GM21367 (cell line): ENCODE measurements at regions not wholly inside any gene's neighbourhood (a gene's known extent, or its start where the extent isn't known, plus 50 kb on each side); places are given as distances from the start of the nearest gene placed in this dataset.

Source experiments
- ATAC-seq: cut with Tn5 transposase; IDR thresholded peaks from one replicate; pipeline ENCODE4 v1.9.1; 2021; ENCODE audit not compliant: unreplicated experiment

DNA sequence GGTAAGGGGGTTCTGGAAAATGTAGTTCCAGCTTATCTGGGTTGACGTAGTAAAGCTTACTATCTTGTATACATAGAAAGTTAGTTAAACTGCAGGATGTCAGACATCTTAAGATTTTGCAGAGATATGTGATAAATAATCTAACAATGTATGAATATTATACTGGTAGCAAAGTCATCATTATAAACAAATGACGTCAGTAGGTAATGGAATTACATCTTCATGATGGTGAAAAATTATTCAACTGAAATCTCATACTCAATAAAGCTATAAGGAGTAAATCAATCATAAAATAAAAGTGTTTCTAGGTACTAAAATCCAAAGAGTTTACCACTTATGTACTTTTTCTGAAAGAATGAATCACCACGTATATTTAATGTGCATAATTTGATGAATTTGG, 217.3 kb upstream of the CDH10 start:
- ATAC-seq = no peak

DNA sequence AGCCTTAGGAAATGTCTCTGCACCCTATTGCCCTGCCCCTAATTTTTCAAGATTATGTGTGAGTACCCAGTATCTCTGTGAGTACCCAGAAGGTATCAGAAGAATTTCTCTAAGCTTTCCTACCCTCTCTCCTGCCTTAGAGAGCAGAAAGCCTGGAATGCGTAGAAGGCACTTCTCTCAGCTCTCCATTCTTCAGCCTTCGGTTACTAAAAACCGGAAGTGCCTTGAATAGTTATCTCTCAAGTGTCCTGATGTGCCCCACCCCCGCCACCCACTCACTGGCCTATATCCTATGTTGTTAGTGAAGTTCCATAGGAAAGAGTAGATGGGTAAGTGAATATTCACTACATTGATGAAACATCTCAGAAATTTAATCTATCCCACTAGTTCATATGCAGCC, 210.7 kb upstream of the CDH10 start:
- ATAC-seq = no peak

DNA sequence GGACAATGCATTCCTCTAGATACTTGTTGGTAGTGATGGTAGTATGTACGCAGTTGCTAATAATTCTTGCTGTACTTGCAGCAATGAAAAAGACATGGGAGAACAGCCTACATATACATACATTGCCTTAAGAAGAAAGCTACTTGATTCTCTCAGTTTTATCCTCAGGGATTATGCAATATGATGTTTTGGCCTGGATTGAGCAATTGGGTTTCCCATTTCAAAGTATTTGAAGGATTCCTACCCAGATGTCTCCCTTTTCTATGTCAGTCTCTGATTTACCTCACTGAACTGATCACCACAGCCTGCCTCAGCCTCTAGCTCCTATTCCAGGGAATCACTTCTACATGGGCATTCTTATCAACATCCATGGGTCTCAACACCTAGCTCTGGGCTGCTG, 210.1 kb upstream of the CDH10 start:
- no peak for ATAC-seq

DNA sequence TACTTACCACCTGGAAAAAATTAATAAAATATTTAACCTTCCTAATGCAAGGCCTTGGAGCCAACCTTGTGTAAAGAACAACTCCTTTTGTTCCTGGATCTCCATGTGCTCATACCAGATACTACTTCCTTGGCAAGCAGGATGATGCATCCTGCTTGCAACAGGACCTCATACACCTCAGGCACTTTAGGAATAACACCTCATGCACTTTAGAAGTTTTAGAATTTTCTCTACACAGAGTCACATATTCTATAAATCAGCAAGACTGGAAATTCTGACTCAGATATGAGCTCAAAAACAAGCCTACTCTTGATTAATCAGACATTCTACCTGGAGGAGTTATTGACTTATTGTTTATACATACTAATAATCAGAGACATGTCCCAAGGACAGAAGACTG, 209.6 kb upstream of the CDH10 start:
- ATAC-seq = no peak

DNA sequence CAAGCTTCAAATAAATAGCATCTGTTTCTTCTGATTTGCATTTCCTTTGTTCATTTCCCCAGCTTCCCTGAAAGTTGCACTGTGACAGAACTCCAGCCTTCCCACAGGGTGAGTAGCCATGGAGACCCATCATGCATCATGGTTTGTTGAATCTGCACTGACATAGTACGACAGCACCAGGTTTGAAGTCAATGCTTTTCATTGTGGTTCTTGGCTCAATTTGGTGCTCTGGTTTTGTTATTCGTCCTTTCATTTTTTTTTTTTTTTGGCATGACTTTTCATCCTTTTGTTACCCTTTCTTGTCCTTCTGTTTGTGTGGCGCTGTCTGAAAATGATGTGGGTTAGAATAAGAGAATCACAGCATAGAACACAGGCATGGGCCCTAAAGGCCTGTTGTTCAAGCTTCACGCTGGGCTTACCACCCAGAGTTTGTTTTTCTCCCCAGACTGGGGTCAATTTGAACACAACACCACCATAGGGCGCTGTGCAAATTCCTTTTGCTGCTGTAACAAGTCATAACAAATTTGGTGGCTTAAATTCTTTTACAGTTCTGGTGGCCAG, 206.2 kb upstream of the CDH10 start:
- no peak for ATAC-seq

DNA sequence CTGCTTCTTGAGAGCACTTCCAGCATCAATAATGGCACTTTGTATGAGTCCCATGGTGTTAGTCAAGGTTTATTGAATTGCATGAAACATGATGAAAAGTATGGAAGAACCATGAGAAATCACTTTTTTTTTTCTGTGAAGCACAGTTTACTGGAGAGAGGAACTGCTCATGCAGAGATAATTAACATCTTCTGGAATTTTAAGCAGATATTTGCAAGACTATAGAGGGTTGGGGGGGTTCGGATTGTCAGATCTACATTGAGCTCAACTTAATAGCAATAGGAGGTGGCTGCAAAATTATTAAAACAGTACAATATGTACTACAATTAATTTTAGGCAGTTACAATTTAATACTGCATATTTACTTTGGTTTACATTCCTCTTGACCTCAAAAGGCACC, 204.4 kb upstream of the CDH10 start:
- ATAC-seq = no peak

DNA sequence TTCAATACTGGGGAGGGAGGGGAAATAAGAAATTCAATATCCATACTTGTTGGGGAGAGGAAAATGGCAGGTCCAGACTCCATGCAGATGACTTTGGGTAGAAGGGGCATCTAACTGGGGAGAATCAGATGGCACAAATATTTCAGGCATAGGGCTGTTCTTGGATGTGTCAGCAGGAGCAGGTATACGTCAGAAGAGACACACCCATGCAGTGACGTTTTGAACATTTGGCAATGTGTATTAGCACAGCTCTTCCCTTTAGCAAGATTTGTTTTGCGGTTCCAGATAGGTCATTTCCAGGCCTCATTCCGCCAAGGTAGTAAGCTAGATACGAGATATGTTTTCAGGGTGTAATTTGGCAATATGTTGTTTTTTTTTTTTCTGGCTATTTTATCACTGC, 187.2 kb upstream of the CDH10 start:
- ATAC-seq = no peak

DNA sequence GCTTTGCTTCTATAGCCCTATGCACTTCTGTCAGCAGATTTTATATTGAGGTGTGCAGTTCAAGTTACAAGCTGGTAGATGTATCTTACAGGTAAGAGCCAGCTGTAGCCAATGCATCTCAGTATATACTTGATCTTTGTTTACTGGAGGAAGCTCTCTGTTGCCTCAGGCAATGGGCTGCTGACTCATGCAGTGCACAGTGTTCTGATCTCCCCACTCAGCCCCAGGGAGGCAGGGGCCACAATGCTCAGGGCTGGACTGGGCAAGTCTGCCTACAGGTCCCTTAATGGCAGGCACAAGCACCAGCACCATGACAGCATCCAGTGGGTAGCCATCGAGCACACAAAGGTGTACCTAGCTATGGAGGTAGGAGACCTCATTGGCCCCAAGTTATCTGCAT, 178.8 kb upstream of the CDH10 start:
- no peak for ATAC-seq

DNA sequence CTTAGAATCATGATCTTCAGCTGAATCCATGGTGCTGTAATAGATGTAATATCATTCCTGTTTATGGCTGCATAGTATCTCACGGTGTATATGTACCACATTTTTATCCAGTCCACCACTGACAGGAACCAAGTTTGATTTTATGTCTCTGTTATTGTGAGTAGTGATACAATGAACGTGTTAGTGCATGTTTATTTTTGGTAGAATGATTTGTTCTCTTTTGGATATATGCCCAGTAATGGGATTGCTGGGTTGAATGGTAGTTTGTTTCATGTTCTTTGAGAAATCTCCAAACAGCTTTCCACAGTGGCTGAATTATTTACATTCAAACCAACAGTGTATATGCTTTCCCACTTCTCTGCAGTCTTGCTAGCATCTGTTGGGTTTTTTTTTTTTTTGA, 175.1 kb upstream of the CDH10 start:
- ATAC-seq = no peak

DNA sequence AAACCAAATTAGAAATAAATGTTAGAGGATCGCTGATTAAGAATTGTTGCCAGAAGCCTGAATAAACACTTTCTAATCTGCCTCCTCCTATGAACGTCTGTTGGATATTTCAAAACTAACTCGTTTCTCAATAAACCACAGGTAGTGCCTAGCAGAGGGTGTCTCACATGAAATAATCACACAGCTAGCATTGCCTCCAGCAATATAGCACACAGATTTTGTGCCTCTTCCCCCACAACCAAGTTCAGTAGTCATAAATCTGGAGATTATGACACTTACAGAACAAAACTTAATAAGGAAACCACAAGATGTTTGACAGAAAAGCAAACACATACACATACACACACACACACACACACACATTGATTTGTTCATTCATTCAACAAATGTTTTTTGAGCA, 173.2 kb upstream of the CDH10 start:
- no peak for ATAC-seq

DNA sequence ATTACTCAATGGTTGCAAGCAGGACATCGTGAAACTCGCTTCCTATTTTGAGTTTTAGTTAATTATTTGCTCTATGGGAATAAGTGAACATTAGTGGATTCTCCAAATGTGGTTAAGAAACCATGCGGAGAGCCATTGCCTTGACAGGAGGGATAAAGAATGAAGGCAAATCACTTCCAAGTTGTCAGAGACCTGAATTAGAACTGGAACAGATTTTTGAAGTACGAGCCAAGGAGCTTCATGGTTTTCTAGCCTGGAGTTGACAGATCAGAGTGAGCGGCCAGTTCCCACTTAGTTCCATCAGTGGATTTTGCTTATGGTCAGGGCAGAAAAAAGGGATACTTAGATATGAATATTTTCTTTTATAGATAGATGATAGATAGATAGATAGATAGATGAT, 171.4 kb upstream of the CDH10 start:
- ATAC-seq = no peak

DNA sequence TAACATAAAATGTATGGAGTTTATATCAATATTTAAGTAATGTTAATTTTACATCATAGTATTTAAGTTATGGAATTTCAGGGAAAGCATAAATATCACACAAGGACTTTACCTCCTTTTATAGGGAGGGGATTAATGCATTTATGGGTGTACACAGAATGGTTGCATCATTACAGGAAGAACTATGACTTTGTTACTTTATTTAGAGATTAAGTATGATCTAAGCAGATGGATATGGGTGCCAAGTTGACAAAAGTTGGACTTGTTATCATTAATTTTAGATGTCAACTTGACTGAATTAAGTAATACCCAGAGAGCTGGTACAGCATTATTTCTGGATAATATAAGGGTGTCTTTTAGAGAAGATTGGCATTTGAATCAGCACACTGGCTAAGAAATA, 160.5 kb upstream of the CDH10 start:
- no peak for ATAC-seq

DNA sequence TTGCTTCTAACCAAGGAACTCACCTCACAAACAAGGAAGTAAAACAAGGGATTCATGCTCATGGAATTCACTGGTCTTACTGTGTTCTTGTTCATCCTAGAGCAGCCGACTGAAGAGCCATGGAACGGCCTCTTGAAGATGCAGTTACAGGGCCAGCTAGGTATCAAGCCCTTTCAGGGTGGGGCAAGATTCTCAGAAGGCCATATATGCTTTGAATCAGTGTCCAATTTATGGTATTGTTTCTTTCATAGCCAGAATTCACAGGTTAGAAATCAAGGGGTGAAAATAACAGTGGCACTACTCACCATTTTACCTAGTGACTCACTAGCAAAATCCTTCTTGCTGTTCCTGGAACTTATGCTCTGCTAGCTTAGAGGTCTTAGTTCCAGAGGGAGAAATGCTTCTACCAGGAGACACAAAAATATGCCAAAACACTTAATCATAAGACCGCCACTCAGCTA, 159.5 kb upstream of the CDH10 start:
- ATAC-seq = no peak

DNA sequence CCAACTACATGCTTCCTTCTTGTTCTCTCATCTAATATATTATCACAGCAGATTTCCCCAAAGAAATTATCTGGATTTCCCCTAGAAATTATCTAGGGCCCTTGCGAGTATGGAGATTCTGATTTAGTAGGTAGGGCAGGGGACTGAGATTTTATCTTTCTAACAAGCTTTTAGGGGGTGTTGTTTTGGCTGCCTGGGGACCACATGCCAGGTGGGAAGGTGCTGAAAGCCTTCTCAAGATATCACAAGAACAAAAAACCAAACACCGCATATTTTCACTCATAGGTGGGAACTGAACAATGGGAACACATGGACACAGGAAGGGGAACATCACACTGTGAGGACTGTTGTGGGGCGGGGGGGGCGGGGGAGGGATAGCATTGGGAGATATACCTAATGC, 146.5 kb upstream of the CDH10 start:
- no peak for ATAC-seq

DNA sequence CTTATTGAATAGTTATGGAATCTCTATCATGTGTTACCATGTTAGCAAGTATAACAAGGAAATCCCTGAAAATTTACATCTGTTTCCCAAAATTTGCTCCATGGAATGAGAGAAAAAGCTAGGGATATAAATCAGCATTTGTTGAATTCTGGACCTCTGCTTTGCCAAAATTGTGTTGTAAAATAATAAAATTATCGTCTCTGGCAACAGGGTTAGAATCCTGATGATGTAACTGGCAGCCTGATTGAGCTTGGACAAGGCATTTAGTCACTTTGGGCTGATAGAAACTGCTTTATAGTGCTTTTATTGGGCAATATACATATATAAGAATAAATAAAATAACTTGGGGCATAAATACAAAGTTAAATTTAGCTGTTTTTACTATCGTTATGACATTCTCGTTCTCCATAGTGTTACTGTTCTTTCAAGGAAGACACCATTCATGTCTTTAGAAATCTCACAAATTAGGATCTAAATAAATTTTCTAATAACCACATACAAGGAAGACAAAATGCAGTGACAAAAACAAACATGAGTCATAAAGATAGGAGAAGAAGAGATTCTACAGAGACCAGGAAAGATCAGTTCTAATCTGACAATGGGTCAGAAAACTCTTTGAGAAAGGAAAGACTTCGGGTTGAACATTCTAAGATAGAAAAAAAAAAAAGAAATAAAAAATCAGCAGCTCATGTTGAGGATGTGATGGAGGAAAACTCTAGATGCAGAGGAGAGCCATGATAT, 145.0 kb upstream of the CDH10 start:
- ATAC-seq = no peak

DNA sequence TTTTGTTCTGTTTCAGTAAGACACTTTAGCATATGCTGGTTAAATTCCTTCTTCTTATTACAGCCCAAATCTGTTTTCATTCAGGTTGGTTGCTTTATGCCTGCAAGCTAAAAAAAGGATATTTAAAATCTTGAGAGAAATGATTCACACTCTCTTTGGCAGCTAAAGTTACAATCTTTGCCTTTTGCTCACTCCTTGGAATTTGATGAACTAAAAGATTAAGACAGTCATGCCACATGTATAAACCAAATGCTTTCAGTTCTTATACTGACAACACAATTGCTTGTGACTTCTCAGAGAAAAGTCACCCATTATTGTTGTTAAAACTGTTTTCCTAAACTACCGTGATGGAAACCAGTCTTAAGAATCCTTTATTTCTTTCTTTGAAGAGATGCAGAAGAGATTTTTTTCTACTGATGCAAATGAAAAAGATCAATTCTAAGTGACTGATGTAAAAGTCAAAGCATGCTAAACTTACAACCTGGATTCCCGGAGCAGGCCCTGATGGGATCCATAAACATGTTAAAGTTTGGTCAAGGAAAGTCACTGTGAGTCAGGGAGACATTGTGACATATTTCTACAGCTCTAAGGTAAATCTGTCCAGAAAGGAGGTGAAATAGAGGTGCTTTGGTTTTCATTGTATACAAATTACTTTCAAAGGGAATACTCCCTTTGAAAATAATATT, 144.2 kb upstream of the CDH10 start:
- ATAC-seq = no peak

DNA sequence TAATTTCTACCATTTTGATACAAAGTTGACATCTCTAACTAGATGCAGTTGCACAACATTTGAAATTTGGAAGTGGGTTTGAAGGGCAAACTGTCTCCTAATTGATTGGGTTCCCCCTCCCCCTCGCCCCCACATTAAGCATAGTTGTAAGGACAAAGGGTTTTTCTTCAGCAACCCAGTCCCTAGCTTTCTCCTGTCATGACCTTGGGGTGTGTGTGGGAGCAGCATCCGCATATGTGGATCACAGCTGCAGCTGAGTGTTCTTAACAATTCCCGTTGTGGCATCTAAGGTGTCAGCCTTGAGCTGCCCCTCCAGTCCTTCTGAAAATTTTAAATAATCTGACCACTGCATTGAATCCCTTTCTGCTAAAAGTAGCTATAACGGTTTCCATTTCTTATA, 141.3 kb upstream of the CDH10 start:
- no peak for ATAC-seq

DNA sequence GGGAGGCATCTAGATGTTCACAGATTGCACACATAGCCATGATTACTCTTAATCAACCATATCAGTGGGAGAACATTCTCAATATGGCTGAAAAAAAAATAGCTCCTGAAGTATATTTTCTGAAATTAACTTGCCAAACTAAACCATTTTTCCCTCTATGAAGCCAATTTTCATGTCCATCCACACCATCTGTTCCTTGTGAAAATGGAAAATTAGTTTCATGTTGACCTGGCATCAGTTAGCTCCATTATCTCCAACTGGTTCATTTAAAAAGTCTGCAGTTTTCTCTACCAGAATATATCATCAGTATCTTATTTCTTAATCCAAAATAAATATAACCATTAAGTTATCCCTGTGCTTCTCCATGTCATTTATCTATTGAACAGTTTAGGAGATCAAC, 138.8 kb upstream of the CDH10 start:
- no peak for ATAC-seq

DNA sequence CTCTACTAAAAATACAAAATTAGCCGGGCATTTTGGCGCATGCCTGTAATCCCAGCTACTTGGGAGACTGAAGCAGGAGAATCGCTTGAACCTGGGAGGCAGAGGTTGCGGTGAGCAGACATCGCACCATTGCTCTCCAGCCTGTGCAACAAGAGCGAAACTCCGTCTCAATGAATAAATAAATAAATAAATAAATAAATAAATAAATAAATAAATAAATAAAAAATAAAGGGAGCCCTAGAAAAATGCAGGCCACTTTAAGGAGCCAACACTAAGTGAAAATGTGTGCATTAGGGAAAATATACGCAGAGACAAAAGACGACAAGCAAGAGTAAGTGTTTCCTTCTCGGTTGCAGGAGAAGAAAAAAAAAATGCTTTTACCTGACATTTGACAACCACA, 132.6 kb upstream of the CDH10 start:
- no peak for ATAC-seq

DNA sequence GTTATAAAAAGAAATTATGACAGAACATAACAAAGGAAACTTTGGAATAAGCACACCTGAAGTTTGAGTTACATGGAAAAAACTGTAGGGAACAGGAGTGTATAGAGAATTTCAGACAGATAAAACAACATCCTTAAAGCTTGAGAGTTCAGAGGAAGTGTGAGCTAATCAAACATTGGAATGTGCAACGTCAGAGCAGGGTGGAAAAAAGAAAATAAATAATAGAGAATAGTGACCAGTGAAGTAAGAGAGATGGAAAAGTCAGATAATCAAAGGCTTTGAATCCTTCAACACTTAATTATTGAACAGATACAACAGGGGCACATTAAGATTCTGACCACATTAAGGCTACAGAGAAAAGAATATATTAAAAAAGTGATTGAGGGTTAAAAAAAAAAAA, 128.5 kb upstream of the CDH10 start:
- no peak for ATAC-seq

DNA sequence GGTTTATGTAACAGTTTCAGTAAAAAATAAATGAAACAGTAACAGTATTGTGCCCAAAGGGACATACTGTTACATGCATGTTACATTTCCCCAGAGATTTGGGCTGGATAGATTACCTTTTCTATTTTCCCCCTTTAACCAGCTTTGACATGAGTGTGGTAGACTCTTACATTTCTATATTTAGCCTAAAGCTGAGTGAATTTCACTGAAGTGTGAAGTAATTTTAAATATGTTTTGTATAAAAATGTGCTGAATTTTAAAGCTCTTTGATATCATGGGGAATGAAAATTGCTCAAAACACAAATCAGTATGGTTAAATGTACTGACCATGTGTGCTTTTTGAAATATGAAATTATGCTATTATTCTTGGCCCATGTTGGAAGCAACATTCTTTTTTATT, 122.3 kb upstream of the CDH10 start:
- ATAC-seq = no peak

DNA sequence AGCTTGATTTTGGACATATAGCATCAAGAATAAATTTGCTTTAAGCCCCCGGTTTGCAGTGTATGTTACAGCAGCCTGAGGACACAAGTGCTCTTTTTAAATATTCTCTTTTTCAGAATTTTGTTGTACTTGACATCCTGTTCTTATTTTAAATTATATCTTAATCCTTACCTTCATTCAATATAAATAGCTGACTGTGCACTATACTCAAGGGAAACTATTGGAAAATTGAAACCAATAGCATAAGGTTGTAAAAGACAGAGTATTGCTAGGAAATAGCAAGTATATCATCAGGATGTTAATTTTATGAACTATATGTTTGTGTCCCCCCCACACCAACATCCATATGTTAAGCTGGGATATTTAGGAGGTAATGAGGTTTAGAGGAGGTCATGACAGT, 120.4 kb upstream of the CDH10 start:
- no peak for ATAC-seq

DNA sequence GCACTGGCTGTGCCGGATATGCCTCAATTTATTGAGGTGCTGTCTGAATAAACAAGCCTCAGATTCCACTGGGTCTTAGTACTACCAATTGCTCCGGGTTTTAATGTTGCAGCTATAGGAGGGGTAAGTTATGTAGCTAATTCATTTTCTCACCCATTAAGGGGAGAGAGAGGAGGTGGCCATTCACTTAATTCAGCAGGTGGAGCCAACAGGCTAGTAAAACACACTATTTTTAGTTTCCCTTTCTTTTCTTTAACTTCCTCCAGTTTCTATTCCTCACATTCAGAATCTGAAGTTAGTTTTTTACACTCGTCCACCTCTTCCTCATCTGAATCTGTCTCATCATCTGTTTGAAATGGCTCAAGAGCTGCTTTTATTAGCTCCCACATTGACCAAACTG, 105.6 kb upstream of the CDH10 start:
- ATAC-seq = no peak
